T-helper 17 cell (primary cell): ENCODE measurements at regions not wholly inside any gene's neighbourhood (a gene's known extent, or its start where the extent isn't known, plus 50 kb on each side); places are given as distances from the start of the nearest gene placed in this dataset.

Experiments
- ATAC-seq: fragments of 150-1000 bp; cut with Tn5 transposase; 2 replicates; pipeline ENCODE4 v1.10.0; 2021; ENCODE audit warnings: mild to moderate bottlenecking, moderate library complexity
- DNase-seq, 3 donors: peaks; one replicate each; pipeline versions ENCODE4 v3.0.0 to v3.0.0-alpha.2; 2020 to 2021
- H3K9me3 ChIP-seq: one replicate; pipeline ENCODE4 v1.7.0; 2013; ENCODE audit warnings: low read length, mild to moderate bottlenecking; ENCODE audit not compliant: control insufficient read depth, poor library complexity, severe bottlenecking
- H3K27ac Mint-ChIP-seq: one replicate; pipeline ENCODE4 v1.8.0; 2022; ENCODE audit warnings: mild to moderate bottlenecking, moderate library complexity, mixed read lengths
- H3K27me3 Mint-ChIP-seq: one replicate; pipeline ENCODE4 v1.8.0; 2022; ENCODE audit warnings: mixed read lengths
- H3K36me3 Mint-ChIP-seq: one replicate; pipeline ENCODE4 v1.8.0; 2022; ENCODE audit warnings: low read depth, mixed read lengths
- H3K4me1 Mint-ChIP-seq: one replicate; pipeline ENCODE4 v1.8.0; 2022; ENCODE audit warnings: mild to moderate bottlenecking, mixed read lengths
- H3K4me3 Mint-ChIP-seq: one replicate; pipeline ENCODE4 v1.8.0; 2022; ENCODE audit warnings: mild to moderate bottlenecking, moderate library complexity, mixed read lengths

GRCh38 chr3:10620833-10621082 lies 115.4 kb upstream of the ATP2B2 start:
- no peaks in the 10 kb centered on the region for H3K9me3 ChIP-seq
- Mint-ChIP-seq H3K4me1 (peaks cover 3% of the 10 kb centered on the region), H3K4me3 (no peak overlapping the region), H3K27ac (no peak overlapping the region), H3K36me3 (peaks cover 2% of the 10 kb centered on the region), H3K27me3 (peaks cover 48% of the 10 kb centered on the region)
- ATAC-seq (no peak), DNase-seq (no peak)

- H3K9me3 ChIP-seq, result no peaks in the 10 kb centered on the region
- no peak overlapping the region for H3K27ac Mint-ChIP-seq
- H3K27me3 Mint-ChIP-seq, result peaks cover 42% of the 10 kb centered on the region
- ATAC-seq (no peak), DNase-seq (no peak)
- H3K4me3 Mint-ChIP-seq, result no peak overlapping the region
- H3K36me3 Mint-ChIP-seq, result no peaks in the 10 kb centered on the region
- H3K4me1 Mint-ChIP-seq, result no peaks in the 10 kb centered on the region
These were observed 118.3 kb upstream of the ATP2B2 start for GRCh38 chr3:10623578-10624275.

GRCh38 chr3:10625323-10625722 lies 119.9 kb upstream of the ATP2B2 start:
- no peak overlapping the region for H3K4me3 Mint-ChIP-seq
- DNase-seq (no peak), ATAC-seq (no peak)
- H3K36me3 Mint-ChIP-seq, result no peaks in the 10 kb centered on the region
- H3K27ac Mint-ChIP-seq, result no peak overlapping the region
- peaks cover 43% of the 10 kb centered on the region for H3K27me3 Mint-ChIP-seq
- no peaks in the 10 kb centered on the region for H3K4me1 Mint-ChIP-seq
- H3K9me3 ChIP-seq, result no peaks in the 10 kb centered on the region

- DNase-seq (no peak), ATAC-seq (no peak)
- no peak overlapping the region for H3K27ac Mint-ChIP-seq
- no peak overlapping the region for H3K4me3 Mint-ChIP-seq
- H3K36me3 Mint-ChIP-seq, result no peaks in the 10 kb centered on the region
- no peaks in the 10 kb centered on the region for H3K9me3 ChIP-seq
- H3K27me3 Mint-ChIP-seq, result peaks cover 50% of the 10 kb centered on the region
- H3K4me1 Mint-ChIP-seq, result no peaks in the 10 kb centered on the region
These were observed 122.6 kb upstream of the ATP2B2 start for GRCh38 chr3:10627884-10628572.

GRCh38 chr3:10628891-10629670 lies 123.7 kb upstream of the ATP2B2 start:
- DNase-seq (no peak), ATAC-seq (no peak)
- H3K36me3 Mint-ChIP-seq, result no peaks in the 10 kb centered on the region
- peaks cover 50% of the 10 kb centered on the region for H3K27me3 Mint-ChIP-seq
- H3K9me3 ChIP-seq, result no peaks in the 10 kb centered on the region
- no peaks in the 10 kb centered on the region for H3K4me1 Mint-ChIP-seq
- no peak overlapping the region for H3K27ac Mint-ChIP-seq
- H3K4me3 Mint-ChIP-seq, result no peak overlapping the region

GRCh38 chr3:10629671-10630040 lies 124.3 kb upstream of the ATP2B2 start:
- no peaks in the 10 kb centered on the region for H3K36me3 Mint-ChIP-seq
- H3K9me3 ChIP-seq, result no peaks in the 10 kb centered on the region
- no peak for DNase-seq
- H3K4me3 Mint-ChIP-seq, result no peak overlapping the region
- peaks cover 50% of the 10 kb centered on the region for H3K27me3 Mint-ChIP-seq
- H3K27ac Mint-ChIP-seq, result no peak overlapping the region
- no peaks in the 10 kb centered on the region for H3K4me1 Mint-ChIP-seq
- no peak for ATAC-seq

GRCh38 chr3:10631224-10631623 lies 125.8 kb upstream of the ATP2B2 start:
- Mint-ChIP-seq H3K27me3 (peaks cover 40% of the 10 kb centered on the region), H3K36me3 (no peaks in the 10 kb centered on the region), H3K4me1 (no peaks in the 10 kb centered on the region), H3K4me3 (no peak overlapping the region), H3K27ac (no peak overlapping the region)
- DNase-seq (no peak), ATAC-seq (no peak)
- H3K9me3 ChIP-seq, result no peaks in the 10 kb centered on the region

- H3K27ac Mint-ChIP-seq, result no peak overlapping the region
- H3K4me3 Mint-ChIP-seq, result no peak overlapping the region
These were observed 126.7 kb upstream of the ATP2B2 start for GRCh38 chr3:10632125-10632524.

GRCh38 chr3:10632741-10633140 lies 127.4 kb upstream of the ATP2B2 start:
- H3K27ac Mint-ChIP-seq, result no peak overlapping the region
- no peaks in the 10 kb centered on the region for H3K4me1 Mint-ChIP-seq
- H3K27me3 Mint-ChIP-seq, result peaks cover 34% of the 10 kb centered on the region
- DNase-seq, result no peak
- no peak overlapping the region for H3K4me3 Mint-ChIP-seq
- no peaks in the 10 kb centered on the region for H3K36me3 Mint-ChIP-seq
- ATAC-seq, result no peak
- no peaks in the 10 kb centered on the region for H3K9me3 ChIP-seq

More at GRCh38 chr3:10632125-10632524, 126.7 kb upstream of the ATP2B2 start:
- Mint-ChIP-seq H3K27me3 (peaks cover 40% of the 10 kb centered on the region), H3K4me1 (no peaks in the 10 kb centered on the region), H3K36me3 (no peaks in the 10 kb centered on the region)
- ATAC-seq (no peak), DNase-seq (no peak)
- H3K9me3 ChIP-seq, result no peaks in the 10 kb centered on the region

- Mint-ChIP-seq H3K36me3 (no peaks in the 10 kb centered on the region), H3K27ac (no peak overlapping the region), H3K4me1 (no peaks in the 10 kb centered on the region), H3K27me3 (peaks cover 17% of the 10 kb centered on the region), H3K4me3 (no peak overlapping the region)
- ATAC-seq, result no peak
- no peaks in the 10 kb centered on the region for H3K9me3 ChIP-seq
- DNase-seq, result no peak
These were observed 130.2 kb upstream of the ATP2B2 start for GRCh38 chr3:10635446-10636076.

- Mint-ChIP-seq H3K36me3 (no peaks in the 10 kb centered on the region), H3K4me3 (no peak overlapping the region), H3K27ac (no peak overlapping the region), H3K4me1 (no peaks in the 10 kb centered on the region), H3K27me3 (peaks cover 4% of the 10 kb centered on the region)
- no peaks in the 10 kb centered on the region for H3K9me3 ChIP-seq
- ATAC-seq (no peak), DNase-seq (no peak)
These were observed 132.0 kb upstream of the ATP2B2 start for GRCh38 chr3:10637342-10637741.

- H3K4me1 Mint-ChIP-seq, result no peaks in the 10 kb centered on the region
- DNase-seq (no peak), ATAC-seq (no peak)
- H3K36me3 Mint-ChIP-seq, result no peaks in the 10 kb centered on the region
- peaks cover 4% of the 10 kb centered on the region for H3K27me3 Mint-ChIP-seq
- H3K4me3 Mint-ChIP-seq, result no peak overlapping the region
- no peak overlapping the region for H3K27ac Mint-ChIP-seq
- no peaks in the 10 kb centered on the region for H3K9me3 ChIP-seq
These were observed 133.1 kb upstream of the ATP2B2 start for GRCh38 chr3:10638466-10638865.

- ATAC-seq, result no peak
- no peak overlapping the region for H3K4me3 Mint-ChIP-seq
- H3K27ac Mint-ChIP-seq, result no peak overlapping the region
These were observed 136.4 kb upstream of the ATP2B2 start for GRCh38 chr3:10641760-10642159.

More at GRCh38 chr3:10641760-10642159, 136.4 kb upstream of the ATP2B2 start:
- H3K27me3 Mint-ChIP-seq, result peaks cover 4% of the 10 kb centered on the region
- H3K36me3 Mint-ChIP-seq, result no peaks in the 10 kb centered on the region
- H3K9me3 ChIP-seq, result no peaks in the 10 kb centered on the region
- H3K4me1 Mint-ChIP-seq, result no peaks in the 10 kb centered on the region
- DNase-seq, result no peak
